GM21723 (cell line): ENCODE measurements at regions not wholly inside any gene's neighbourhood (a gene's known extent, or its start where the extent isn't known, plus 50 kb on each side); places are given as distances from the start of the nearest gene placed in this dataset.

Source experiments
- ATAC-seq: cut with Tn5 transposase; IDR thresholded peaks from one replicate; pipeline ENCODE4 v1.9.1; 2021; ENCODE audit warnings: mild to moderate bottlenecking, moderate library complexity; ENCODE audit not compliant: unreplicated experiment

GRCh38 chr10:14468023-14468441 is 137.3 kb upstream of the FRMD4A start:
- ATAC-seq, result no peak

- no peak for ATAC-seq
Observed at GRCh38 chr10:14466257-14466656, 135.5 kb upstream of the FRMD4A start.

GRCh38 chr10:14460447-14460846 is 129.7 kb upstream of the FRMD4A start:
- no peak for ATAC-seq

GRCh38 chr10:14459665-14460064 is 128.9 kb upstream of the FRMD4A start:
- ATAC-seq, result no peak

- no peak for ATAC-seq
Observed at GRCh38 chr10:14456870-14457266, 126.1 kb upstream of the FRMD4A start.

- ATAC-seq, result no peak
Observed at GRCh38 chr10:14456218-14456869, 125.6 kb upstream of the FRMD4A start.

- no peak for ATAC-seq
Observed at GRCh38 chr10:14454629-14455028, 123.9 kb upstream of the FRMD4A start.

GRCh38 chr10:14454206-14454605 is 123.5 kb upstream of the FRMD4A start:
- no peak for ATAC-seq

GRCh38 chr10:14453593-14453992 is 122.9 kb upstream of the FRMD4A start:
- ATAC-seq, result no peak

- no peak for ATAC-seq
Observed at GRCh38 chr10:14451341-14451740, 120.6 kb upstream of the FRMD4A start.

GRCh38 chr10:14450041-14450491 is 119.3 kb upstream of the FRMD4A start:
- no peak for ATAC-seq

GRCh38 chr10:14449293-14449815 is 118.6 kb upstream of the FRMD4A start:
- ATAC-seq, result no peak

GRCh38 chr10:14448197-14448990 is 117.7 kb upstream of the FRMD4A start:
- no peak for ATAC-seq

- no peak for ATAC-seq
Observed at GRCh38 chr10:14447094-14447839, 116.5 kb upstream of the FRMD4A start.

- no peak for ATAC-seq
Observed at GRCh38 chr10:14439451-14440259, 108.9 kb upstream of the FRMD4A start.

GRCh38 chr10:14438576-14438975 is 107.9 kb upstream of the FRMD4A start:
- no peak for ATAC-seq

GRCh38 chr10:14438057-14438456 is 107.3 kb upstream of the FRMD4A start:
- no peak for ATAC-seq

GRCh38 chr10:14435976-14436632 is 105.4 kb upstream of the FRMD4A start:
- ATAC-seq, result no peak

- no peak for ATAC-seq
Observed at GRCh38 chr10:14433147-14433546, 102.4 kb upstream of the FRMD4A start.

GRCh38 chr10:14431868-14432267 is 101.1 kb upstream of the FRMD4A start:
- ATAC-seq, result no peak
